GM12878 (cell line): ENCODE measurements at regions not wholly inside any gene's neighbourhood (a gene's known extent, or its start where the extent isn't known, plus 50 kb on each side); places are given as distances from the start of the nearest gene placed in this dataset.

Source experiments
- ATAC-seq: fragments of 200-7000 bp; cut with Tn5 transposase; 3 replicates; pipeline ENCODE4 v1.9.1; 2020; ENCODE audit warnings: mild to moderate bottlenecking, moderate library complexity
- BruUV-seq: library from RNA; stranded (reverse); fragments of 400-500 nt; replicated peaks from 2 replicates; lab custom pipeline; 2021; lab: Mats Ljungman, UMichigan
- CTCF ChIA-PET: fragments of 300-600 bp; sonication (Branson Sonifier 250); formaldehyde crosslinking; extraction: SDS; loops from one replicate; lab custom pipeline; 2021; ENCODE audit warnings: inconsistent platforms; lab: Yijun Ruan, JAX
- POLR2A ChIA-PET: fragments of 350-600 bp; formaldehyde crosslinking; extraction: SDS; loops from one replicate; lab custom pipeline; 2021; ENCODE audit warnings: inconsistent platforms; lab: Charles Lee
- RAD21 ChIA-PET: fragments of 300-600 bp; sonication (Branson Sonifier 250); formaldehyde crosslinking; loops from one replicate; lab custom pipeline; 2023; ENCODE audit warnings: antibody characterized with exemption; ENCODE audit not compliant: unreplicated experiment; lab: Charles Lee
- SMC1A ChIA-PET: fragments of 300-600 bp; sonication (Branson Sonifier 250); formaldehyde crosslinking; loops from one replicate; lab custom pipeline; 2023; ENCODE audit not compliant: unreplicated experiment, uncharacterized antibody; lab: Charles Lee
- DNase-seq: peaks from one replicate; pipeline ENCODE4 v3.0.0-alpha.2; 2011; ENCODE audit warnings: low read depth, low spot score
- FAIRE-seq: peaks from 3 replicates; lab custom pipeline; 2011; peaks lifted over from hg19 to GRCh38; lab: Jason Lieb, UNC
- H2AFZ ChIP-seq: 2 replicates; pipeline ENCODE4 v1.6.0; 2011; ENCODE audit warnings: low read depth, low read length, control low read depth; ENCODE audit not compliant: control insufficient read depth
- H3K27ac ChIP-seq: 2 replicates; pipeline ENCODE4 v1.5.1; 2011; ENCODE audit warnings: control low read depth; ENCODE audit not compliant: control insufficient read depth, insufficient read depth
- H3K27me3 ChIP-seq, 2 experiments: replicated peaks in 1 of 2; 2 replicates each; pipeline versions ENCODE4 v1.6.0 to v1.6.1; 2011; ENCODE audit warnings: low read length in 1 of 2; ENCODE audit not compliant: control insufficient read depth in 2 of 2, insufficient read depth in 2 of 2
- H3K36me3 ChIP-seq, 2 experiments: 2 replicates each; pipeline ENCODE4 v1.5.1; 2011; ENCODE audit warnings: low read length in 1 of 2; ENCODE audit not compliant: control insufficient read depth in 2 of 2, insufficient read depth in 2 of 2
- H3K4me1 ChIP-seq: 2 replicates; pipeline ENCODE4 v1.6.1; 2011; ENCODE audit warnings: mild to moderate bottlenecking, low read length, moderate library complexity, mixed read lengths; ENCODE audit not compliant: control insufficient read depth, insufficient read depth
- H3K4me2 ChIP-seq: 2 replicates; pipeline ENCODE4 v1.6.0; 2011; ENCODE audit warnings: control low read depth; ENCODE audit not compliant: control insufficient read depth, insufficient read depth
- H3K4me3 ChIP-seq: fragments of 200-600 bp; sonication (generic); 2 replicates; pipeline ENCODE4 v1.5.1; 2016
- H3K79me2 ChIP-seq: 2 replicates; pipeline ENCODE4 v1.6.0; 2011; ENCODE audit warnings: low read length; ENCODE audit not compliant: control insufficient read depth, insufficient read depth
- H3K9ac ChIP-seq: 2 replicates; pipeline ENCODE4 v1.8.0; 2011; ENCODE audit warnings: low read length, control low read depth, mixed read lengths; ENCODE audit not compliant: control insufficient read depth, insufficient read depth
- H3K9me3 ChIP-seq: replicated peaks from 3 replicates; pipeline ENCODE4 v1.5.1; 2011; ENCODE audit warnings: mild to moderate bottlenecking, low read length; ENCODE audit not compliant: control insufficient read depth, insufficient read depth
- H4K20me1 ChIP-seq: 2 replicates; pipeline ENCODE4 v1.6.0; 2011; ENCODE audit not compliant: control insufficient read depth, insufficient read depth
- BMI1 ChIP-seq: fragments of 450-650 bp; IDR thresholded peaks from 2 replicates; pipeline ENCODE4 v1.6.1; 2016; ENCODE audit warnings: mild to moderate bottlenecking, moderate library complexity, borderline replicate concordance
- GATAD2B ChIP-seq: fragments of 450-650 bp; conservative IDR thresholded peaks from 2 replicates; pipeline ENCODE4 v1.6.1; 2017; ENCODE audit warnings: low read depth, mild to moderate bottlenecking, moderate library complexity
- HCFC1 ChIP-seq: fragments of 150-350 bp; IDR thresholded peaks from 2 replicates; pipeline ENCODE4 v1.6.1; 2014; ENCODE audit warnings: low read length
- IKZF1 ChIP-seq: fragments of 450-650 bp; conservative IDR thresholded peaks from 2 replicates; pipeline ENCODE4 v1.6.1; 2017; ENCODE audit warnings: antibody characterized with exemption, mild to moderate bottlenecking
- KLF5 ChIP-seq: fragments of 450-650 bp; IDR thresholded peaks from 2 replicates; pipeline ENCODE4 v1.6.1; 2014; ENCODE audit warnings: mild to moderate bottlenecking; ENCODE audit not compliant: partially characterized antibody
- NFIC ChIP-seq: IDR thresholded peaks from 2 replicates; pipeline ENCODE4 v1.6.1; 2012; ENCODE audit warnings: low read depth, mild to moderate bottlenecking, inconsistent platforms, low read length, moderate library complexity
- NFYB ChIP-seq: IDR thresholded peaks from 2 replicates; pipeline ENCODE4 v1.6.1; 2011; ENCODE audit warnings: low read depth, mild to moderate bottlenecking, low read length, improper control_type of control experiment, moderate library complexity; ENCODE audit not compliant: insufficient read depth
- PML ChIP-seq: IDR thresholded peaks from 2 replicates; pipeline ENCODE4 v1.6.1; 2012; ENCODE audit warnings: low read length, inconsistent platforms
- TCF7 ChIP-seq: IDR thresholded peaks from 2 replicates; pipeline ENCODE4 v1.6.1; 2014; ENCODE audit warnings: antibody characterized with exemption, borderline replicate concordance
- ZNF207 ChIP-seq: fragments of 450-650 bp; IDR thresholded peaks from 2 replicates; pipeline ENCODE4 v1.6.1; 2014; ENCODE audit warnings: antibody characterized with exemption, mild to moderate bottlenecking, borderline replicate concordance
- ZNF274 ChIP-seq: IDR thresholded peaks from one replicate; pipeline ENCODE4 v1.8.0; 2011; ENCODE audit not compliant: insufficient read length, insufficient read depth
- WGBS: methylation state at CpG from one replicate; pipeline ENCODE4 v1.1.6; 2016; ENCODE audit warnings: low lambda C conversion rate; ENCODE audit not compliant: insufficient replicate concordance, insufficient coverage; ENCODE audit errors: missing lambda C conversion rate; 5-methylcytosine and 5-hydroxymethylcytosine counted together
- in situ Hi-C: fragments of 300-500 bp; cut with MboI; formaldehyde crosslinking; loops from 9 replicates; pipeline ENCODE4 v1.14.3; 2018; ENCODE audit warnings: mixed read lengths
- intact Hi-C: fragments of 100-400 bp; cut with micrococcal nuclease; formaldehyde crosslinking; loops from one replicate; pipeline ENCODE4 v1.14.2; 2022; ENCODE audit not compliant: unreplicated experiment
- TF ChIP-seq, protein P1 (sequence below): fragments of 450-650 bp; IDR thresholded peaks from 2 replicates; pipeline ENCODE4 v1.6.1; 2016; ENCODE audit warnings: mild to moderate bottlenecking
- TF ChIP-seq, protein P2 (sequence below): IDR thresholded peaks from 2 replicates; pipeline ENCODE4 v1.6.1; 2011; ENCODE audit warnings: low read depth, low read length, improper control_type of control experiment, borderline replicate concordance

DNA sequence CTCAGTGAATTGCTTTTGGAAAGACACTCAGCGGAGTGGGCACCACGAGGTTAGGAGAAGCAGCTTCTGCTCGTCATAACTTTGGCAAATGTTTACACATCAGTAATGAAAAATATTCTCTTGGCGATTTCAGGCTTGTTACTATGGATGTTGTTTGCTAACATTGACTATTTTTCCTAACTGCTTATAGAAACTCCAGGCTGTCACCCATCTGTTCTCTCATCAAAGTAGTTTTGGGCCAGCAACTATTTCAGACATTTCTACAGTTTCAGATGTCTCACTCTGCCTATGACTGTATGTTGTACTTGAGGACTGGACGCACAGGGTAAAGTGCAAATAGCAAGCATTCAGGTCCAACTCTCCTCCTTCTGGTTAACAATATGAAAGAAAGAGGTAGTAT is 346.7 kb downstream of the TRIML1 start:
- Histone ChIP-seq H3K4me3 (no peak overlapping the region), H3K27ac (no peak overlapping the region), H3K36me3 (no peaks in the 10 kb centered on the region), H3K4me2 (no peak overlapping the region)
- CTCF ChIA-PET = no interaction called here
- no TSS peak for BruUV-seq
- SMC1A ChIA-PET = no interaction called here
- no peak for DNase-seq
- TF ChIP-seq PML (no peak), HCFC1 (no peak)
- TF ChIP-seq, protein P1, sequence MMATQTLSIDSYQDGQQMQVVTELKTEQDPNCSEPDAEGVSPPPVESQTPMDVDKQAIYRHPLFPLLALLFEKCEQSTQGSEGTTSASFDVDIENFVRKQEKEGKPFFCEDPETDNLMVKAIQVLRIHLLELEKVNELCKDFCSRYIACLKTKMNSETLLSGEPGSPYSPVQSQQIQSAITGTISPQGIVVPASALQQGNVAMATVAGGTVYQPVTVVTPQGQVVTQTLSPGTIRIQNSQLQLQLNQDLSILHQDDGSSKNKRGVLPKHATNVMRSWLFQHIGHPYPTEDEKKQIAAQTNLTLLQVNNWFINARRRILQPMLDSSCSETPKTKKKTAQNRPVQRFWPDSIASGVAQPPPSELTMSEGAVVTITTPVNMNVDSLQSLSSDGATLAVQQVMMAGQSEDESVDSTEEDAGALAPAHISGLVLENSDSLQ = no peak
- TF ChIP-seq, protein P2, sequence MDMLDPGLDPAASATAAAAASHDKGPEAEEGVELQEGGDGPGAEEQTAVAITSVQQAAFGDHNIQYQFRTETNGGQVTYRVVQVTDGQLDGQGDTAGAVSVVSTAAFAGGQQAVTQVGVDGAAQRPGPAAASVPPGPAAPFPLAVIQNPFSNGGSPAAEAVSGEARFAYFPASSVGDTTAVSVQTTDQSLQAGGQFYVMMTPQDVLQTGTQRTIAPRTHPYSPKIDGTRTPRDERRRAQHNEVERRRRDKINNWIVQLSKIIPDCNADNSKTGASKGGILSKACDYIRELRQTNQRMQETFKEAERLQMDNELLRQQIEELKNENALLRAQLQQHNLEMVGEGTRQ = no peak
- TF ChIP-seq, all 136 proteins: peak for 0
- ChIA-PET POLR2A (no interaction called here), RAD21 (no interaction called here)
- in situ Hi-C loops (no loop called here), intact Hi-C loops (no loop called here)
- Histone ChIP-seq H2AFZ (no peak overlapping the region), H3K27me3 (no peaks in the 10 kb centered on the region), H4K20me1 (no peaks in the 10 kb centered on the region), H3K4me1 (no peaks in the 10 kb centered on the region), H3K9ac (no peak overlapping the region), H3K9me3 (no peaks in the 10 kb centered on the region), H3K79me2 (no peaks in the 10 kb centered on the region)
- 25% methylated on average over 5 of the region's 5 CpGs for WGBS
- ATAC-seq (no peak), FAIRE-seq (no peak)

DNA sequence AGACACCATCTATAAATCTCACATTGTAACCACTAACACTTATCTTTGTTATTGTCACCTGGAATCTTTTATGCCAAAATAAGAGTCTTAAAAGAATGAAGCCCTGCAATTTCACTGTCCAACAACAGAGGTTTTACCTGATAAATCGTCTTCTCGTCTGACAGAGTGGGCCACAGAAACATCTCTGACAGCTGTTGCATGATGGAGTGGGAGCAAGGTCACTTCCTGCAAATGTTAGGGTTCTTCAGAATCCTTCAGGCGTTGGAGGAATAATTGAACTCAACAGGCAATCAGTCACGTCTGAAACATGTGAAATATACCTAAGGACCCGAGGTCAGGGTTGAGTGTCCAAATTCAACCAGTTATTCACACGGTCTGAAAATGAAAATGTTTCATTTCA is 353.6 kb downstream of the TRIML1 start:
- ChIA-PET RAD21 (no interaction called here), CTCF (interaction anchor here (0.7 kb wide), 1 partner anchor 237 kb away, joined by 3 read pairs; no protein-coding TSS in a partner anchor), SMC1A (no interaction called here), POLR2A (no interaction called here)
- no peak overlapping the region for H3K4me2 ChIP-seq
- H3K4me1 ChIP-seq = no peaks in the 10 kb centered on the region
- H3K36me3 ChIP-seq = no peaks in the 10 kb centered on the region
- WGBS = 0% methylated on average over 6 of the region's 6 CpGs
- H3K9me3 ChIP-seq = no peaks in the 10 kb centered on the region
- no peak for DNase-seq
- no peak overlapping the region for H3K9ac ChIP-seq
- no TSS peak for BruUV-seq
- TF ChIP-seq ZNF274 (no peak), GATAD2B (no peak), ZNF207 (no peak), TCF7 (no peak), BMI1 (no peak), NFIC (no peak), KLF5 (no peak), IKZF1 (no peak), NFYB (no peak)
- no peaks in the 10 kb centered on the region for H3K27me3 ChIP-seq
- no peak for ATAC-seq
- FAIRE-seq = no peak
- H2AFZ ChIP-seq = no peak overlapping the region
- in situ Hi-C loops = no loop called here
- H4K20me1 ChIP-seq = no peaks in the 10 kb centered on the region
- intact Hi-C loops = no loop called here
- H3K27ac ChIP-seq = no peak overlapping the region
- H3K79me2 ChIP-seq = no peaks in the 10 kb centered on the region
- H3K4me3 ChIP-seq = no peak overlapping the region
